SW 1271 (cell line): ENCODE measurements at regions not wholly inside any gene's neighbourhood (a gene's known extent, or its start where the extent isn't known, plus 50 kb on each side); places are given as distances from the start of the nearest gene placed in this dataset.

Source experiments
- DNase-seq, 2 experiments: peaks; one replicate each; lab custom pipeline; 2025; lab: John Stamatoyannopoulos, UW

GRCh38 chr10:54985732-54986131 is 184.7 kb upstream of the PCDH15 start:
- peak in 1 of 2 experiments; percentile 8 for DNase-seq

DNA sequence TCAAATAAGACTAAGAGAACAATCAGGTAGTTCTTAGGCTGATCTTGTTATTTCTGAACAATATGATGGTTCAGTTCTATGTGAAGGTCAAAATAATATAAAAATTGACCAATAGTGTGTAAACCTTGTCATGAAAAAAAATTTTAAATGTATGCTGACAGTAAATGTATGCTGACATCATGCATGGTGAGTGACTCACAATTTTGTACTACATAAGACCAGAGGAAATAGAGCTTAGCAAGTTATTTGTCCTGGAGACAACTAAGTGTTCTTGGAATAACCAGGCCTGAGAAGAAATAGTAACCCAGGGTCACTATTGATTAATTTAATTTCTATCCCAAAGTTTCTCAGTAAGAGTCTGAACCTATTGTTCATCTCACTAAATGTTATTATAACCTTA is 182.2 kb upstream of the PCDH15 start:
- no peak for DNase-seq

GRCh38 chr10:54962134-54962900 is 161.3 kb upstream of the PCDH15 start:
- no peak for DNase-seq

DNA sequence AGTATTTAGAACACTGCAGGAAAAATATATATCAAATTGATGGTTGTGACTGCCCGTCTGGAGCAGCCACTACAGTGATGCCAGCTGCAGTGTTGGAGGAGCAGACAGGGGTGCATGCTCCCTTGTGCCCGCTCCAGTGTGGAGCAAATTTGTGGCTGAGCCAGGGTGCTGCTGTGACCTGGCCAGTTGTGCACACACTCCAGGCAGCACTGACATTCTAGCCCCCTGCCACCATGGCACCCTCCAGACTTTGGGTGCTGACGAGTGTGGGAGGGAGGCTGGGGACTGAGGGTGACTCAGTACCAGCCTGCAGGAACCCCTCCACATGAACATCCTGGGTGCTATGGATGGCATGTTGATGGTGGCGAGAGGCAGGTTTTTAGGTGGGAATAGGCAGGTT is 160.0 kb upstream of the PCDH15 start:
- no peak for DNase-seq

- no peak for DNase-seq
Measured at GRCh38 chr10:54958844-54959243, 157.8 kb upstream of the PCDH15 start.

DNA sequence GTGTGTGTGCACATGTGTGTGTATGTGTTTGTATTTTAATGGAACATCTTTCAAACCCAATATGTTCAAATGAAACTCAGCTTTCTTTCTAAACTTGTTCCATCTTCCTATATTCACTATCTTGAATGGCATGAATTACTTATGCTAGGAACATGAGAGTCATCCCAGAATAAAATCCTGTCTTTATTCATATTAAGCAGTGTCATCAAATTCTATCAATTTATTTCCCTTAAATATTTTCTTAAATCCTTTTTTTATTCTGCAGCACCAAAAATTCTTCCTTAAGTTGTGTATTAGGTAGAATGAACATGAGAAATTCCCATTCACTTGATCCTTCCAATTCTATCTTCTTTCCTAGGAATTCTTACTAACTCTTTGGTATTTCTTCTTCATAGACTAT is 146.6 kb upstream of the PCDH15 start:
- no peak for DNase-seq

DNA sequence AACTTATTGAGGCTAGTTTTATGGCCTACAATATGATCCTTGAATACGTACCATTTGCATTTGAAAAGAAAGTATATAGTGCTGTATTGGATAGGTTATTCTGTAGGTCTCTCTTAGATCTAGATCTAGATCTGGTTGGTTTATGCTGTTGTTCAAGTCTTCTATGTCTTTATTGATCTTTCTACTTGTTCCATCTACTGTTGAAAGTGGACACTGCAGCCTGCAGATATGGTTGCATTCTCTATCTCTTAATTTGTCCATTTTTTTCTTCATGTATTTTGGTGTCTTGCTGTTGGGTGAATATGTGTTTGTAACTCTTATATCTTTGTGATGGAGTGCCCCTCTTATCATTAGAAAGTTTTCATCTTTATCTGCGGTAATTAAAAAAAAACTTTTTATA is 139.4 kb upstream of the PCDH15 start:
- DNase-seq, result peak in 1 of 2 experiments; percentile 2

GRCh38 chr10:54914049-54914448 is 113.0 kb upstream of the PCDH15 start:
- DNase-seq, result no peak

DNA sequence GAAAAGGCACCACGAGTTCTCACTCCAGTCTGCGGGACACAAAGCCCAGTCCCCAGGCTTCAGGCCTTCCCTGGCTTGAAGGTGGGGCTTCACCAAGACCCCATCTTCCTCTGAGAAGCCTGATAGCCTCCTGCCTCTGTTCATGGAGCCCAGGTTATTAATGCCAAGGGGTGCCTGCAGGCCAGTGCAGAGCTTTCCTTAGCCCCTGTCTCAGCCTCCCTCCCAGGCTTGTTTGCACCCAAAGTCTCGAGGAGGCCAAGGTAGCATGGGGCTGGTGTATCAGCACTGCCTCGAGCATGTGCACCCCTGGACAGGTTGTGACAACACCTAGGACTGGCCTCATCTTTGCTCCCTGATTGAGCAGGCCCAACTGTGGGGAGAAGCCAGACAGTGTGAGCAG is 108.1 kb upstream of the PCDH15 start:
- DNase-seq, result no peak

- DNase-seq, result no peak
Measured at GRCh38 chr10:54908019-54908418, 107.0 kb upstream of the PCDH15 start.

DNA sequence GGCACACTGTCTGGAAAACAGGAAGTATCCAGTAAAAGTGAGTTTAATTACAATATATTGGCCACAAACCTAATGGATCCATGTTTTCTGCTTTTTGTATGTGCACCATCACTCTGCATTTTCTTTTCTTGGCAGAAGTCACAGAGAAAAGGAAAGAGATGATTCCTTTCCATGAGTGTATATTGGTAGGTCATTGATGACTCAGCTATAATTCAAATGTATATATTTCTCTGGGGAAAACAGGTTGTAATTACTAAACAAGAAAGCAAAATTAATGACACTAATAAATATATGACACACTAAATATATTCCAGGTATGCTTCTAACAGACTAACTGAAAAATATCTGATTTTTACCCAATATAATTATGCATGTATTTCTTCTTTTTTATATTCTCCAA is 105.9 kb upstream of the PCDH15 start:
- DNase-seq, result no peak

DNA sequence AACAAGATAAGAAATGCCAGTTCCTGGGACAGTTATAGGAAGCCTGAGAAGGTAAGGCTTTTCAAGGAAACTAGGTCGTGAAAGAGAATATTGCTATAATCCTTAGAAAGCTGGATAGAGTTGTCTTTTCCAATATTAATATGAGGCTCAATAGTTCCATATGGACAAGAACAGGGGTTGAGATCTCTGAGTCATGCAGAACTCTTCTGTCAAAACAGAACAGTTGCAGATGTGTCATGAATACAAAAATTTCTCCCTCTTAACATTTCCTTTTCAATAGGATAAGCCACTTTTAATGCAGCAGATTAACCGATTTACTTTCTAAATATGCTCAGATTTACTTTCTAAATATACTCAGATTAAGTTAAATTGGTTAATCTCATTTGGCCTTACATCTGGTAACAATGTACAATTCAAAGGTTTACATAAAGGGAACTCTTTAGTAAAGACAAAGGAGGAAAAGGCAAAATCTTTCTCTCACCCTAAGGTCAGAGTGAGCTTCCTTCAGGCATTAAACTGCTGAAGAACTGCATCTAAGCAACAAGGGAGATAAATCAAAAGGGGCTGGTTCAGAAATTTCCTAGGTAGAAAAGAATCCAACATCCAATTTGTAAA is 104.7 kb upstream of the PCDH15 start:
- no peak for DNase-seq

GRCh38 chr10:54904833-54905232 is 103.8 kb upstream of the PCDH15 start:
- DNase-seq, result no peak

GRCh38 chr10:54903745-54904144 is 102.7 kb upstream of the PCDH15 start:
- no peak for DNase-seq

DNA sequence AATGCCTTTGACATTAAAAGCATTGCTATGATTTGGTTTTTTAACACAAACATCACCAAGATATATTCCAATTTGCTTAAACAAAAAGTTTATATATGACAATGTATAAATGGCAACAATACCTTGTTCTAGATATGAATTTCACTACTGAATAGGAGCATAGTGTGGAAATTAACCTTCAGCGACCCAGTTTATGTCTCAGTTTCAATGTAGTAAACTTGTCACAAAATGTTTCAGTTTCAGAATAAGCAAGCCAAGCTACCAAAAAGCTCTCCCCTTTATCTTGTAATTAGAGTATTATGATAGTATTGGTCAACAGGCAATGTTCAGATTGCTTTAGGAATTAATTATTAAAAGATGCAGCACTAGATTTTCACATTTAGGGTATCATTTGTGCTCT is 99.6 kb upstream of the PCDH15 start:
- DNase-seq, result no peak

DNA sequence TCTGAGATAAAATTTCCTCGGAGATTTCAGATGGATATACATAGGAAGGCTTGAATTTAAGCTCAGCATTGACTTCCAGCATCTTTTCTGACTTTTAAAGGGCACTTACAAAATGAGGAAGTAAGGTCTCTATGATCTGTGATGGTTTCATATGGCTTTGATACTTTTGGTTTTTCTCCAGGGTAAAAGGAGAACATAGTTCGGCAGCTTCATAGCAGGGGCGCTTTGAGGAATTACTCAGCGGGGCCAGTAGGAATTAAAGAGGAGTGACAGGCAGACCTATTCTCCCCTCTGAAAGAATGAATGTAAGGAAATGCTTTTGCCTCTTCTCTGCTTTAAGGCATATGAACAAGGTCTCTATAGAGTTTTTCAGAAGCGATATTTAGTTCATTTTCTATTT is 80.0 kb upstream of the PCDH15 start:
- no peak for DNase-seq

GRCh38 chr10:54869022-54869421 is 68.0 kb upstream of the PCDH15 start:
- peak; percentile 1 to 5 for DNase-seq

- no peak for DNase-seq
Measured at GRCh38 chr10:54866666-54867065, 65.6 kb upstream of the PCDH15 start.

- no peak for DNase-seq
Measured at GRCh38 chr10:54854843-54855242, 53.8 kb upstream of the PCDH15 start.

DNA sequence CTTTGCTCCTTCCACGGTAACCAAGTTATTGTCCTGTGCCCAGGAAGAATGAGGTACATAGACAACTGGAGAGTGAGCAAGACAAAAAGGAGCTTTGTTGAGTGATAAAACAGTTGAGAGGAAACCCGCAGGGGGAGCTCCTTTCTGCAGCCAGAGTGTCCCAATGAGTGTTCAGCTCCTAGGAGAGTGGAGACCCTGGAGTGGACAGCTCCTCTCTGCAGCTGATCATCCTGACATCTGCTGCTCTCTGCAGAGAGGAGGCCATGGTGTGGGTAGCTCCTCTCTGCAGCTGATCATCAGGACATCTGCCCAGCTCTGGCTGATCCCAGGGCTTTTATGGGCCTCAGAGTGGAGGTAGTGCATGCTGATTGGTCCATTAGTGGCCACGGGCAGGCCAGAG is 53.4 kb upstream of the PCDH15 start:
- DNase-seq, result no peak

- no peak for DNase-seq
Measured at GRCh38 chr10:54853883-54854282, 52.9 kb upstream of the PCDH15 start.
